Vagina (tissue), 2 donors: ENCODE measurements at regions not wholly inside any gene's neighbourhood (a gene's known extent, or its start where the extent isn't known, plus 50 kb on each side); places are given as distances from the start of the nearest gene placed in this dataset.

Experiments used
- POLR2A ChIP-seq, 2 donors: fragments of 450-650 bp; IDR thresholded peaks; one replicate each; pipeline ENCODE4 v1.6.1; 2017; ENCODE audit warnings: antibody characterized with exemption in 2 of 2, mild to moderate bottlenecking in 2 of 2, moderate library complexity in 2 of 2
- POLR2AphosphoS5 ChIP-seq, 2 donors: sonication (generic); formaldehyde crosslinking; IDR thresholded peaks; one replicate each; pipeline ENCODE4 v1.9.0; 2017; ENCODE audit warnings: antibody characterized with exemption in 2 of 2, mild to moderate bottlenecking in 2 of 2, low read depth in 1 of 2; ENCODE audit not compliant: insufficient read depth in 1 of 2
- TF ChIP-seq, protein P1 (sequence below), 3 experiments: fragments of 450-650 bp in 2 of 3; fragments of 200-600 bp in 1 of 3; sonication (generic) in 1 of 3; IDR thresholded peaks; one replicate each; pipeline ENCODE4 v1.5.1; 2017 to 2019; ENCODE audit warnings: antibody characterized with exemption in 3 of 3, mild to moderate bottlenecking in 2 of 3, moderate library complexity in 2 of 3

DNA sequence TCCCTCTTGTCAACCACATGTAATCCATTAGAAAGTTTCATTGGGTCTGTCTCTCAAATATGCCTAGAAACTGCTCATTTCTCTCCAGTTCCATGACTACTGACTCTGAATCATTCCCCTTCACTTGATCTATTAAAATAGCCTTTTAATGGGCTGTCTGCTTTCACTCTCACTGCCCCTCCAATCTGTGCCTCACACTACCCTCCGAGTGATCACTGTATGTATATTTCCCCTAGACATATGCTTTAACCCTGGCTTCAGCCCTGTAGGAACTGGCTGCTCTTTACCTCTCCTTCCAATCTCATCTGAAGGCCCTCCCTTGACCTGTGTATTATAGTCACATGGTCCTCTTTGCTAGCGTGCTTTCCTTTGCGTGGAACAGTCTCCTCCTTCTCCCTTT is 282.8 kb upstream of the ADAMTS9 start:
- TF ChIP-seq POLR2AphosphoS5 (IDR thresholded peaks at IDR 0.05; ENCODE audit: insufficient read depth in 1 of 2, low read depth in 1 of 2) = no peak
- TF ChIP-seq, protein P1, sequence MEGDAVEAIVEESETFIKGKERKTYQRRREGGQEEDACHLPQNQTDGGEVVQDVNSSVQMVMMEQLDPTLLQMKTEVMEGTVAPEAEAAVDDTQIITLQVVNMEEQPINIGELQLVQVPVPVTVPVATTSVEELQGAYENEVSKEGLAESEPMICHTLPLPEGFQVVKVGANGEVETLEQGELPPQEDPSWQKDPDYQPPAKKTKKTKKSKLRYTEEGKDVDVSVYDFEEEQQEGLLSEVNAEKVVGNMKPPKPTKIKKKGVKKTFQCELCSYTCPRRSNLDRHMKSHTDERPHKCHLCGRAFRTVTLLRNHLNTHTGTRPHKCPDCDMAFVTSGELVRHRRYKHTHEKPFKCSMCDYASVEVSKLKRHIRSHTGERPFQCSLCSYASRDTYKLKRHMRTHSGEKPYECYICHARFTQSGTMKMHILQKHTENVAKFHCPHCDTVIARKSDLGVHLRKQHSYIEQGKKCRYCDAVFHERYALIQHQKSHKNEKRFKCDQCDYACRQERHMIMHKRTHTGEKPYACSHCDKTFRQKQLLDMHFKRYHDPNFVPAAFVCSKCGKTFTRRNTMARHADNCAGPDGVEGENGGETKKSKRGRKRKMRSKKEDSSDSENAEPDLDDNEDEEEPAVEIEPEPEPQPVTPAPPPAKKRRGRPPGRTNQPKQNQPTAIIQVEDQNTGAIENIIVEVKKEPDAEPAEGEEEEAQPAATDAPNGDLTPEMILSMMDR (IDR thresholded peaks at IDR 0.05) = no peak
- TF ChIP-seq POLR2A (IDR thresholded peaks at IDR 0.05) = no peak
